Keratinocyte (primary cell): ENCODE measurements at regions not wholly inside any gene's neighbourhood (a gene's known extent, or its start where the extent isn't known, plus 50 kb on each side); places are given as distances from the start of the nearest gene placed in this dataset.

Experiments
- DNase-seq: peaks from one replicate; pipeline ENCODE4 v3.0.0-alpha.2; 2011; ENCODE audit warnings: low read depth, missing footprints, low spot score
- FAIRE-seq: peaks from 2 replicates; lab custom pipeline; 2011; peaks lifted over from hg19 to GRCh38; lab: Jason Lieb, UNC
- H2AFZ ChIP-seq: 2 replicates; pipeline ENCODE4 v1.6.0; 2012; ENCODE audit warnings: low read length, control low read depth, inconsistent platforms; ENCODE audit not compliant: control insufficient read depth
- H3K27ac ChIP-seq: 2 replicates; pipeline ENCODE4 v1.5.1; 2011; ENCODE audit warnings: low read length; ENCODE audit not compliant: control insufficient read depth, insufficient read depth
- H3K27me3 ChIP-seq: 3 replicates; pipeline ENCODE4 v1.6.0; 2011; ENCODE audit warnings: low read length; ENCODE audit not compliant: control insufficient read depth, insufficient read depth; ENCODE audit errors: extremely low read depth
- H3K36me3 ChIP-seq, 2 experiments: 2 replicates in 1 of 2; 3 replicates in 1 of 2; pipeline ENCODE4 v1.5.1; 2011; ENCODE audit warnings: low read length in 2 of 2, mild to moderate bottlenecking in 1 of 2; ENCODE audit not compliant: control insufficient read depth in 2 of 2, insufficient read depth in 2 of 2; ENCODE audit errors: extremely low read depth in 1 of 2
- H3K4me1 ChIP-seq: 3 replicates; pipeline ENCODE4 v1.5.1; 2011; ENCODE audit warnings: low read length; ENCODE audit not compliant: control insufficient read depth, insufficient read depth; ENCODE audit errors: extremely low read depth
- H3K4me2 ChIP-seq: 3 replicates; pipeline ENCODE4 v1.6.0; 2011; ENCODE audit warnings: low read depth, low read length; ENCODE audit not compliant: control insufficient read depth, insufficient read depth; ENCODE audit errors: extremely low read depth
- H3K4me3 ChIP-seq, 3 experiments: fragments of 200-600 bp in 1 of 3; sonication (generic) in 1 of 3; 2 replicates in 2 of 3; 3 replicates in 1 of 3; pipeline ENCODE4 v1.5.1; 2011 to 2016; ENCODE audit warnings: low read length in 3 of 3, mild to moderate bottlenecking in 3 of 3, control low read depth in 2 of 3, inconsistent platforms in 1 of 3, low read depth in 1 of 3, mixed read lengths in 1 of 3, mixed run types in 1 of 3, moderate library complexity in 1 of 3; ENCODE audit not compliant: control insufficient read depth in 2 of 3, insufficient read depth in 2 of 3; ENCODE audit errors: extremely low read depth in 1 of 3
- H3K79me2 ChIP-seq: 2 replicates; pipeline ENCODE4 v1.6.0; 2012; ENCODE audit warnings: low read length; ENCODE audit not compliant: control insufficient read depth, insufficient read depth
- H3K9ac ChIP-seq: 3 replicates; pipeline ENCODE4 v1.6.0; 2011; ENCODE audit warnings: low read length; ENCODE audit not compliant: control insufficient read depth, insufficient read depth; ENCODE audit errors: extremely low read depth
- H3K9me1 ChIP-seq: 3 replicates; pipeline ENCODE4 v1.6.0; 2011; ENCODE audit warnings: low read length; ENCODE audit not compliant: control insufficient read depth, insufficient read depth; ENCODE audit errors: extremely low read depth
- H3K9me3 ChIP-seq: 2 replicates; pipeline ENCODE4 v1.5.1; 2012; ENCODE audit warnings: low read depth, low read length; ENCODE audit not compliant: control insufficient read depth
- H4K20me1 ChIP-seq: 3 replicates; pipeline ENCODE4 v1.6.0; 2011; ENCODE audit warnings: low read length; ENCODE audit not compliant: control insufficient read depth, insufficient read depth; ENCODE audit errors: extremely low read depth
- EZH2 ChIP-seq: IDR thresholded peaks from one replicate; pipeline ENCODE4 v1.6.1; 2012; ENCODE audit warnings: inconsistent platforms, mild to moderate bottlenecking, low read length, moderate library complexity
- dilution Hi-C: fragments of 300-500 bp; cut with MboI; formaldehyde crosslinking; loops from one replicate; pipeline ENCODE4 v1.7.0; 2020; ENCODE audit warnings: low sequenced_read_pairs; ENCODE audit not compliant: extremely low pct_ligation_motif_present
- TF ChIP-seq, protein P1 (sequence below), 3 experiments: IDR thresholded peaks in 1 of 3; conservative IDR thresholded peaks in 1 of 3; optimal IDR thresholded peaks in 1 of 3; 2 replicates in 2 of 3; 3 replicates in 1 of 3; pipeline versions ENCODE3 to v1.5.1; 2011; ENCODE audit warnings: low read length in 3 of 3, mild to moderate bottlenecking in 3 of 3, moderate library complexity in 2 of 3, control low read depth in 1 of 3, inconsistent platforms in 1 of 3; ENCODE audit not compliant: insufficient read depth in 2 of 3; ENCODE audit errors: extremely low read depth in 1 of 3

DNA sequence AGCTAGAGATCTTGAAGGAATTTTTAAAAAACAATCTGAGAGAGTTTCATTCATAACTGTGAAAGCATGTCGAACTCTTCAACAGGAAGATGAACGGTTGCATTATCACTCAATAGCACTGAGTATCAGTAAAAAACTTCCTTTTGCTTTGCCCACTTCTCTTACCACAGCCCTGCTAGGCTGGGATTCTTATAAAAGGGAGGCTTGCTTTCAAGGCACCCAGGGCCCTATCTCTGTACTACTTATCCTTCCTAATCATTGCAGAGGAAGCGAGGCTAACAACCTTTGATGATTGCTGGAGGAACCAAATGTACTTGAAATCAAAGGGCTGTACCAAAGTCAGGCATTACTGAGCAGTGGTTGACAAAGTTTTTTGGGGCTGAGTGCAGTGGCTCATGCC, 71.2 kb downstream of the SNRPE start:
- Histone ChIP-seq H3K4me3 (no peak overlapping the region), H3K9me1 (no peaks in the 10 kb centered on the region), H3K4me2 (no peak overlapping the region), H3K27me3 (no peaks in the 10 kb centered on the region), H3K9me3 (no peaks in the 10 kb centered on the region), H3K36me3 (no peaks in the 10 kb centered on the region), H2AFZ (no peak overlapping the region), H3K4me1 (peaks cover 13% of the 10 kb centered on the region), H4K20me1 (no peaks in the 10 kb centered on the region), H3K27ac (no peak overlapping the region), H3K79me2 (no peaks in the 10 kb centered on the region), H3K9ac (no peak overlapping the region)
- DNase-seq (no peak), FAIRE-seq (no peak)
- no peak for TF ChIP-seq EZH2
- TF ChIP-seq, protein P1, sequence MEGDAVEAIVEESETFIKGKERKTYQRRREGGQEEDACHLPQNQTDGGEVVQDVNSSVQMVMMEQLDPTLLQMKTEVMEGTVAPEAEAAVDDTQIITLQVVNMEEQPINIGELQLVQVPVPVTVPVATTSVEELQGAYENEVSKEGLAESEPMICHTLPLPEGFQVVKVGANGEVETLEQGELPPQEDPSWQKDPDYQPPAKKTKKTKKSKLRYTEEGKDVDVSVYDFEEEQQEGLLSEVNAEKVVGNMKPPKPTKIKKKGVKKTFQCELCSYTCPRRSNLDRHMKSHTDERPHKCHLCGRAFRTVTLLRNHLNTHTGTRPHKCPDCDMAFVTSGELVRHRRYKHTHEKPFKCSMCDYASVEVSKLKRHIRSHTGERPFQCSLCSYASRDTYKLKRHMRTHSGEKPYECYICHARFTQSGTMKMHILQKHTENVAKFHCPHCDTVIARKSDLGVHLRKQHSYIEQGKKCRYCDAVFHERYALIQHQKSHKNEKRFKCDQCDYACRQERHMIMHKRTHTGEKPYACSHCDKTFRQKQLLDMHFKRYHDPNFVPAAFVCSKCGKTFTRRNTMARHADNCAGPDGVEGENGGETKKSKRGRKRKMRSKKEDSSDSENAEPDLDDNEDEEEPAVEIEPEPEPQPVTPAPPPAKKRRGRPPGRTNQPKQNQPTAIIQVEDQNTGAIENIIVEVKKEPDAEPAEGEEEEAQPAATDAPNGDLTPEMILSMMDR (optimal IDR thresholded peaks at IDR 0.05 in 1 of 3, IDR thresholded peaks at IDR 0.05 in 1 of 3, conservative IDR thresholded peaks at IDR 0.05 in 1 of 3; ENCODE audit: extremely low read depth in 1 of 3, insufficient read depth in 2 of 3, low read length in 3 of 3): no peak
- dilution Hi-C loops: no loop called here

DNA sequence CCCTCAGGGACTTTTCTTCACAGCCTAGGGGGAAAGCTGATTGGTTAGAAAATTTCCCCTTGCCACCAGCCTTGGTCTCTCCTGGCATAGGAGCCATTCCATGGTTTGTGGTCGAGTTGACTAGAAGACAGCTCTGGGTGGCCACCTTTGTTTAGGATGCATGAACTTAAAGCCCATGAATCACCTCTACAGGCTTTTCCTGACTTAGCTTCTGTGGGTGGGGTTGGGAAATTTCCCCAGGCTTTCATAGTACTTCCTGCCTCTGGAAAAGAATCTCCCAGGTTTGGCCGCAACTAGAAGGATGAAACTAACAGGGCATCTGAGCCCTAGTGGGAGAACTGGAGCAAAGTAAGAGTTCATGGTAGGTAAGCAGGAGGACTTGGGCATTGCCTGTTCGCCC, 72.6 kb downstream of the SNRPE start:
- H3K4me2 ChIP-seq: peak overlapping the region; percentile 60
- no peak overlapping the region for H3K4me3 ChIP-seq
- peak overlapping the region; percentile 76 for H2AFZ ChIP-seq
- dilution Hi-C loops: no loop called here
- DNase-seq (peak; percentile 45), FAIRE-seq (no peak)
- H3K9me3 ChIP-seq: no peaks in the 10 kb centered on the region
- no peak for TF ChIP-seq EZH2
- TF ChIP-seq, protein P1 (optimal IDR thresholded peaks at IDR 0.05 in 1 of 3, IDR thresholded peaks at IDR 0.05 in 1 of 3, conservative IDR thresholded peaks at IDR 0.05 in 1 of 3; ENCODE audit: extremely low read depth in 1 of 3, insufficient read depth in 2 of 3, low read length in 3 of 3): no peak
- no peaks in the 10 kb centered on the region for H4K20me1 ChIP-seq
- H3K4me1 ChIP-seq: peaks cover 13% of the 10 kb centered on the region
- H3K79me2 ChIP-seq: no peaks in the 10 kb centered on the region
- no peak overlapping the region for H3K27ac ChIP-seq
- no peak overlapping the region for H3K9ac ChIP-seq
- no peaks in the 10 kb centered on the region for H3K36me3 ChIP-seq
- H3K9me1 ChIP-seq: no peaks in the 10 kb centered on the region
- H3K27me3 ChIP-seq: no peaks in the 10 kb centered on the region
